Inflammatory macrophage treated with lipopolysaccharide for 1 hour (primary cell): ENCODE measurements at regions not wholly inside any gene's neighbourhood (a gene's known extent, or its start where the extent isn't known, plus 50 kb on each side); places are given as distances from the start of the nearest gene placed in this dataset.
"Not testable (repeated sequence)": the region's sequence is repeated elsewhere in the genome, so short reads cannot be mapped to it uniquely, and the experiment has no call there.

Source experiments
- DNase-seq, 2 donors: peaks; one replicate each; pipeline ENCODE4 v3.0.0-alpha.2; 2020 to 2022

DNA sequence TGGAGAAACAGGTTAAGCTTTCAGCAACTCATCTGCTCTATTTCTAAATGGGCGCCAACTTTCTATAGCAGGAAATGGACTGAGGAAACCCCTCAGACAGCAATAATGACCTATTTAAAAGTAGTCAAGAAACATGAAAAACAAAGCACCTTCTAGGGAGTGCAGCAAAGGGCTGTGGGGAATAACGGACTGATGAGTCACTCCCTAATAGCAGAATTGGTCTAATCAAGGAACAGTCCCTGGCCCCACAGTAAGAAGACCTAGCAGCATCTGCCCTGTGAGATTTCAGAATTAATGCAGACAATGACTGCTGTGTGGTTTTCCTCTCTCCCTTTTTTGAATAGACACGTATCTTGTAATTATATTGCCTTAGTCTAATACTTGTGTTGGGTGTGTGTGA, 602.9 kb downstream of the IPMK start:
- no peak for DNase-seq

DNA sequence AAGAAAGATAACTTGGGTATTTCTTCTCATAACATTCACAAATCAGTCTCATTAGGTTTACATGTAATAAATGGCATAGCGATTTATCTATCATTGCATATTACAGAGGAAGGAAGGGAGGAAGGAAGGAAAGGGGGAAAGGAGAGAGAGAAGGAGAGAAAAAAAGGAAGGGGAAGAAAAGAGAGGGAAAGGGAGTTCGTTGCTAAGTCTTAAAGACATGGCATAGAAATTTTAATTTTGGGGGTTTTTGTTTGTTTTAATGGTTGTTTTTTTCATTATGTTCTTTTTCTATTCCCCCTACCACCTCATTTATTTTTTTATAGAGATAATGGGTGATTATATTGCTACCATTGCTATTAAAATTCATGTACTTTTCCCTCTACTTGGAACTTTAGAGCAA, 604.3 kb downstream of the IPMK start:
- no peak for DNase-seq

DNA sequence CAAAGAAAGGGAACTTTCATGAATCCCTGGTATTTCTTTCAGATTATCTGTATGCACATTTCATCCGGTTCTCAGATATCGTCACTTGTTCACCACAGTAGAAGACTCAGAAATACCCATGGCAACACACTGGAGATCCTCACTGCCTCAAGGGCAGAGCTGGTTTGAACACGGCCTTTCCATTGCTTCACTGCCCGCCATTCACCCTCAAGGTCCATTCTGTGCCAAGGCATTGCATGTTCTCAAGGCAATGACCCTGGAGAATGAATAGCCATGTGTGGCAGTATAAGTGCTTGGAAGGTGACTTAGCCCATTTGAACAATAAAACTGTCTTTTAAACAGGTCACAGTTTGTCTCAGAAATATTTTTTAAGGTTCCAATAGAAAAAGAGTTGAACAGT, 606.5 kb downstream of the IPMK start:
- no peak for DNase-seq

GRCh38 chr10:57657164-57657765, 610.4 kb downstream of the IPMK start:
- DNase-seq = peak; percentile 13 to 71

- DNase-seq = no peak
Observed at GRCh38 chr10:57654856-57655255, 612.8 kb downstream of the IPMK start.

GRCh38 chr10:57645108-57645507, 622.6 kb downstream of the IPMK start:
- not testable (repeated sequence) for DNase-seq

DNA sequence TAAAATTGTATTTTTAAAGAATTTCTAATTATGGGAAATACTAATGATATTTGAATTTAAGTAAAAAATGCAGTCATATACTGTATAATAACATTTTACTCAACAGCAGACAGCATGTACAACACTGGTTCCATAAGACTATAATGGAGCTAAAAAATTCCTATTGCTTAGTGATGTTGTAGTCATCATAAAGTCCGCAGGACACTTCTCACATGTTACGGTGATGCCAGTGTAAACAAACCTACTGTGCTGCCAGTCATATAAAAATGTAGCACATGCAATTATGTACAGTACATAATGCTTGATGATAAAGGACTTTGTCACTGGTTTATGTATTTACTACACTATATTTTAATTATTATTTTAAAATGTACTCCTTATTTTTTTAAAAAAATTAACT, 629.3 kb downstream of the IPMK start:
- DNase-seq = no peak

GRCh38 chr10:57628592-57629284, 639.0 kb downstream of the IPMK start:
- DNase-seq = no peak

DNA sequence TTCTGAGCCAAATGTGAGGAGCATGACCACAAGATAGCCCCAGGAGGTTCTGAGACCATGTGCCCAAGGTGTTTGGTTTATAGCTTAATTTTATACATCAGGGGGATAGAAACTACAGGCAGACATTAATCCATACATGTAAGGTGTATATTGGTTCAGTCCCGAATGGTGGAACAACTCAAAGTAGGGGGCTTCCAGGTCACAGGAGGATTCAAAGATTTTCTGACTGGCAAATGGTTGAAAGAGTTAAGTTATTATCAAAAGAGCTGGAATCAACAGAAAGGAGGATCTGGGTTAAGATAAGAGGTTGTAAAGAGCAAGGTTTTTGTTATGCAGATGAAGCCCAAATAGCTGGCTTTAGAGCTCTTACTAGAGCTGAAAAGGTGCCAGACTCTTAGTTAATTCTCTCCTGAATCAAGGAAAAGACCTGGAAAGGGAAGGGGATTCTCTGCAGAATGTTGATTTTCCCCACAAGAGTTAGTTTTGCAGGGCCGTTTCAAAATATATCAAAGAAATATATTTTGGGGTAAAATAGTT, 640.0 kb downstream of the IPMK start:
- no peak for DNase-seq

- no peak for DNase-seq
Observed at GRCh38 chr10:57624856-57625592, 642.7 kb downstream of the IPMK start.

DNA sequence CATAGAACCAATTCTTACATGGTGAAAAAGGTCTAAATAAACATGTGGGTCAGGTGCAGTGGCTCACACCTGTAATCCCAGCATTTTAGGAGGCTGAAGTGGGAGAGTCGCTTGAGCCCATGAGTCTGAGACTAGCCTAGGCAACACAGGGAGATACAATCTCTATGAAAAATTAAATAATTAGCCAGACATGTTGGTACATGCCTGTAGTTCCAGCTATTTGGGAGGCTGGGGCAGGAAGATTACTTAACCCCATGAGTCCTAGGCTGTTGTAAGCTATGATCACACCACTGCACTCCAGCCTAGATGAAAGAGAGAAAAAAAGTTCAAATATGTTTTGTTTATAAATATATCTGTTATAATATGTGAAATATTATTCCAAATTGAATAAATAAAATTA, 643.6 kb downstream of the IPMK start:
- no peak for DNase-seq

- no peak for DNase-seq
Observed at GRCh38 chr10:57621466-57621865, 646.2 kb downstream of the IPMK start.

DNA sequence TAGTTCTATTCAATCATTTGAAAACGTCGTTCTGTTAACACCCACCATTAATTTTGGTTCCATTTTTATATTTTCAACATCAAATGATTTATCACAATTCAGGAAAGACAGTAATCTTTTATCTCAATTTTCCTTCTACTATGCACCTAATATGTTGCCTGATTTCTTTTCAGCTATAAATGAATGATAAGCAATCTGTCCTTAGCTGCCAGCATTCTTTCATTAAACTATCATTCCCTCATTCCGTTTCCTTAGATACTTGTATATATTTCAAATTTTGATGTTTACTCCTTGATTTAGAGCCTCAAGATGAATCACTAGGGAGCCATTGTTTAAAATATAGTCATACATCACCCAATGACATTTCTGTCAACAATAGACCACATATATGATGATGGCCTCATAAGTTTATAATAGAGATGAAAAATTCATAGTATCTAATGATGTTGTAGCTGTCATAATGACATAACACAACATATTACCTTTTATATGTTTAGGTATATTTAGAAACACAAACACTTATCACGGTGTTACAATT, 661.7 kb downstream of the IPMK start:
- no peak for DNase-seq

- DNase-seq = no peak
Observed at GRCh38 chr10:57599440-57599839, 668.3 kb downstream of the IPMK start.

GRCh38 chr10:57593983-57594573, 673.6 kb downstream of the IPMK start:
- DNase-seq = no peak

GRCh38 chr10:57579926-57580325, 687.8 kb downstream of the IPMK start:
- no peak for DNase-seq

- no peak for DNase-seq
Observed at GRCh38 chr10:57562211-57562610, 705.5 kb downstream of the IPMK start.

GRCh38 chr10:57551774-57552173, 715.9 kb downstream of the IPMK start:
- DNase-seq = not testable (repeated sequence)

DNA sequence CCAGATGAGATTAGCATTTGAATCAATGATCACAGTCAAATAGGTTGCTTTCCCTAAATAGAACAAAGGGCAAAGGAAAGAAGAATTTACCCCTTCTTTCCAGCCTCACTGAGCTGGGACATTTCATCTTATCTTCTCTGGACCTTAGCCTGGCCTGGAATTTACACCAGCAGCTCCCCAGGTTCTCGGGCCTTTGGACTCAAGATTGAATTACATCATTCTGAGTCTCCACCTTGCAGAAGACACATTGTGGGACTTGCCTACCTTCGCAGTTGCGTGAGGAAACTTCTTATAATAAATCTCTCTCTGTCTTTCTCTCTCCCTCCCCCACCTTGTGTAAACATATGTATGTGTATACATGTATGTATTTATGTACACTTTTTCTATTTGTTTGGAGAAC, 732.4 kb downstream of the IPMK start:
- DNase-seq = no peak

GRCh38 chr10:57513637-57514036, 754.1 kb downstream of the IPMK start:
- no peak for DNase-seq

DNA sequence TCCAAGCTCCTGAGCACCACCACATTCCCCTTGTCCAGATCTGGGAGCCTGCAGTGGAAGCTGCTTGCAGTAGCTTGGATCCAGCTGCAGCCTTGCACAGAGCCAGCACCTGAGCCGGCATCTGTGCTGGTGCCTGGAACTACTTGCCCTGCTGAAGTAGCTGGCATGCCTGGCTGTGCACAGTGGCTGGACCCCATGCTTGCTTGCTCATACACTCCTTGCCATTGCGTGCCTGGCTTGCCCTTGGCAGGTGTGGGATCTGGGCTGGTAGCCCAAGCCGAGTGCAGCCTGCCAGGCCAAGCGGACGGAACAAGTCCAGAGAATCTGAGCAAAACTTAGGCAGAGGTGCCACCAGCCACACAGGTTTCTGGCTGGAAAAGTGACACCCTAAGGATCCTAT, 759.9 kb downstream of the IPMK start:
- DNase-seq = no peak

GRCh38 chr10:57506414-57507094, 761.1 kb downstream of the IPMK start:
- no peak for DNase-seq

DNA sequence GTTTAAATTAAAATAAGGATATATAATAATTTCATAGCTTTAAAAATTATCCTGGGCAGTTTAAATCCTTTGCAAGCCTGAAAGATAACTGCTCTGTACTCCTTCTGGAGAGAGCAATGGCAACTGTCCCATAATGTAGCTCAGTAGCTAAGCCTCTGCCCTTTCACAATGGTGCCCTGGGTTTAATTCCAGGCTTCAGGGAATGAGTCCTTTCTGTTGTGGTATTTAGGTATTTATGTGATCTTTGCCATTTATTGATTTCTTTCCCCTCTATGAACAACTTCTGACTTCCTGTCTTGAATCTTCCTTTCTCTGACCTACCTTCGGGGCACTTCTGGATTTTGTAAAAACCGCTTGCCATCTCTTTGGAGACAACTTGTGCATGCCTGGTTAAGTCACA, 773.2 kb downstream of the IPMK start:
- DNase-seq = no peak
